Gastroesophageal sphincter (tissue), 3 donors: ENCODE measurements at regions not wholly inside any gene's neighbourhood (a gene's known extent, or its start where the extent isn't known, plus 50 kb on each side); places are given as distances from the start of the nearest gene placed in this dataset.

Experiments used
- EP300 ChIP-seq: sonication (generic); formaldehyde crosslinking; IDR thresholded peaks from one replicate; pipeline ENCODE4 v1.6.1; 2017; ENCODE audit warnings: antibody characterized with exemption, mild to moderate bottlenecking
- POLR2A ChIP-seq, 2 donors: fragments of 450-650 bp; IDR thresholded peaks; one replicate each; pipeline ENCODE4 v1.6.1; 2017; ENCODE audit warnings: antibody characterized with exemption in 2 of 2, mild to moderate bottlenecking in 2 of 2, moderate library complexity in 1 of 2
- POLR2AphosphoS5 ChIP-seq: sonication (generic); formaldehyde crosslinking; IDR thresholded peaks from one replicate; pipeline ENCODE4 v1.6.1; 2017; ENCODE audit warnings: antibody characterized with exemption
- TF ChIP-seq, protein P1 (sequence below), 4 experiments: fragments of 200-600 bp in 2 of 4; fragments of 450-650 bp in 2 of 4; sonication (generic) in 1 of 4; IDR thresholded peaks; one replicate each; pipeline ENCODE4 v1.5.1; 2017 to 2019; ENCODE audit warnings: antibody characterized with exemption in 4 of 4, mild to moderate bottlenecking in 2 of 4, moderate library complexity in 2 of 4

DNA sequence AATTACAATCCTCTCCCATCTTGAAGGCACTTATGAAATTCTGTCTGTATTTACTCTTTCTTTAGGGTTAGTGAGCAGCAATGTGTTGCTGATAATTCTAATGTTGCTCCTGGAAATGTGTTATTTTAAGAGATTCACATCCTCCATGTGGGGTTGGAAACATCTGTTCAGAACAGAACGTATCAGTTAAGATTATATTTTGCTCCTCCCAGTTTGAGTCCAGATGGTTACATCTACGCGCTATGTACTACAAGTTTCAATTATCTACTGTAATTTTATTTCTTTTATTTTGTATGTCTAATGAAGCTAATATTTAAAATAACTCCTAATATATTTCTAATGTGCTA lies 250.6 kb upstream of the KLF6 start:
- TF ChIP-seq, protein P1, sequence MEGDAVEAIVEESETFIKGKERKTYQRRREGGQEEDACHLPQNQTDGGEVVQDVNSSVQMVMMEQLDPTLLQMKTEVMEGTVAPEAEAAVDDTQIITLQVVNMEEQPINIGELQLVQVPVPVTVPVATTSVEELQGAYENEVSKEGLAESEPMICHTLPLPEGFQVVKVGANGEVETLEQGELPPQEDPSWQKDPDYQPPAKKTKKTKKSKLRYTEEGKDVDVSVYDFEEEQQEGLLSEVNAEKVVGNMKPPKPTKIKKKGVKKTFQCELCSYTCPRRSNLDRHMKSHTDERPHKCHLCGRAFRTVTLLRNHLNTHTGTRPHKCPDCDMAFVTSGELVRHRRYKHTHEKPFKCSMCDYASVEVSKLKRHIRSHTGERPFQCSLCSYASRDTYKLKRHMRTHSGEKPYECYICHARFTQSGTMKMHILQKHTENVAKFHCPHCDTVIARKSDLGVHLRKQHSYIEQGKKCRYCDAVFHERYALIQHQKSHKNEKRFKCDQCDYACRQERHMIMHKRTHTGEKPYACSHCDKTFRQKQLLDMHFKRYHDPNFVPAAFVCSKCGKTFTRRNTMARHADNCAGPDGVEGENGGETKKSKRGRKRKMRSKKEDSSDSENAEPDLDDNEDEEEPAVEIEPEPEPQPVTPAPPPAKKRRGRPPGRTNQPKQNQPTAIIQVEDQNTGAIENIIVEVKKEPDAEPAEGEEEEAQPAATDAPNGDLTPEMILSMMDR (IDR thresholded peaks at IDR 0.05): no peak
- TF ChIP-seq POLR2AphosphoS5: no peak
- TF ChIP-seq POLR2A (IDR thresholded peaks at IDR 0.05): no peak
- no peak for TF ChIP-seq EP300
